ENCODE measurements at regions not wholly inside any gene's neighbourhood (a gene's known extent, or its start where the extent isn't known, plus 50 kb on each side); places are given as distances from the start of the nearest gene placed in this dataset.

DNA sequence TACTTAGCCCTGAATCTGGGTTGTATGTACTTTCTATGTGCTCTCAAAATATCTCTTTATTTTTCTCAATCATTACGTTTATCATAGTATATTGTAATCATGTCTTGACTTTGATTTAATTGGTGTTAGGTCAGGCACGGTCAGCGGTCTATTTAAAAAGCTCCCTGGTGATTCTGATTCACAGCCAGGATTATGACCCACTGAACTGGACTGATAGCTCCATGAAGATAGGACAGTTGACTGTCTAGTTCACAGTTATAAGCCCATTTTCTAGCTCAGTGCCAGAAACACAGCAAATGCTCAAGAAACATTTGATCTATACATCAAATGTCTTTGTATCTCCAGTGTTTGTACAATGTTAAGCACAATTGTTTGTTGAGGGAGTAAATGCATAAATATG is 111.5 kb upstream of the CCN2 start:
- H2BK5ac ChIP-seq (ENCODE audit: low read depth, low read length): no peak overlapping the region
- no peaks in the 10 kb centered on the region for H3K4me1 ChIP-seq (replicated peaks in 1 of 4; ENCODE audit: control insufficient read depth in 3 of 4, insufficient read depth in 4 of 4, low read length in 3 of 4)
- WGBS, 2 experiments (ENCODE audit: extremely low coverage in 1 of 2, insufficient coverage in 1 of 2, insufficient read length in 1 of 2, insufficient replicate concordance in 2 of 2, low coverage in 1 of 2, low lambda C conversion rate in 2 of 2, missing lambda C conversion rate in 1 of 2): 95% methylated on average over 3 of the region's 3 CpGs; no CpG with 5 or more reads in 1 of the 2 experiments
- H3K4ac ChIP-seq (replicated peaks; ENCODE audit: insufficient read length, low read depth, low read length): no peak overlapping the region
- TF ChIP-seq TEAD4 (IDR thresholded peaks at IDR 0.05; ENCODE audit: low read depth, low read length): no peak
- no peak for TF ChIP-seq ATF2 (IDR thresholded peaks at IDR 0.05; ENCODE audit: low read length)
- no peak for TF ChIP-seq ATF3 (IDR thresholded peaks at IDR 0.05; ENCODE audit: insufficient read depth, low read depth, low read length)
- TF ChIP-seq NRF1 (IDR thresholded peaks at IDR 0.05; ENCODE audit: low read depth, low read length): no peak
- no peak for TF ChIP-seq SAP30 (IDR thresholded peaks at IDR 0.05; ENCODE audit: insufficient read depth, insufficient replicate concordance, low read length)
- TF ChIP-seq MAFK (IDR thresholded peaks at IDR 0.05; ENCODE audit: low read depth, low read length): no peak
- no peak overlapping the region for H3K56ac ChIP-seq (replicated peaks; ENCODE audit: insufficient read length, low read depth, low read length)
- FAIRE-seq (no peak), DNase-seq (ENCODE audit: low read depth in 1 of 2, low spot score in 2 of 2) (no peak)
- no peaks in the 10 kb centered on the region for H3K36me3 ChIP-seq (ENCODE audit: control insufficient read depth in 2 of 4, insufficient read depth in 4 of 4, low read length in 3 of 4)
- H3K79me2 ChIP-seq (ENCODE audit: control insufficient read depth in 1 of 2, insufficient read depth in 2 of 2, low read length in 2 of 2): no peaks in the 10 kb centered on the region
- H3K79me1 ChIP-seq (ENCODE audit: low read depth, low read length): no peaks in the 10 kb centered on the region
- no peak overlapping the region for H3K23ac ChIP-seq (ENCODE audit: insufficient read length)
- no peak overlapping the region for H4K8ac ChIP-seq (ENCODE audit: extremely low read depth, insufficient read depth, low read length)
- H3K4me3 ChIP-seq (ENCODE audit: extremely low read depth in 1 of 4, insufficient read depth in 2 of 4, low read depth in 3 of 4, low read length in 4 of 4): no peak overlapping the region
- no peaks in the 10 kb centered on the region for H4K20me1 ChIP-seq (replicated peaks in 1 of 2; ENCODE audit: control insufficient read depth in 1 of 2, insufficient read depth in 2 of 2, low read length in 2 of 2)
- H4K5ac ChIP-seq (ENCODE audit: insufficient read length, low read depth, low read length): no peak overlapping the region
- H2BK15ac ChIP-seq (ENCODE audit: low read length): no peak overlapping the region
- H2BK20ac ChIP-seq (ENCODE audit: low read length): no peak overlapping the region
- H2BK120ac ChIP-seq (replicated peaks; ENCODE audit: low read depth, low read length): no peak overlapping the region
- POLR2A ChIA-PET (ENCODE audit: partially characterized antibody): interaction anchor here (0.7 kb wide), 1 partner anchor 111 kb away, joined by 6 read pairs; the partner anchor contains the start of gene CCN2
- H2AFZ ChIP-seq (ENCODE audit: low read length): no peak overlapping the region
- no peak overlapping the region for H4K91ac ChIP-seq (replicated peaks; ENCODE audit: insufficient read length, low read length)
- peaks cover 0 to 1% (median 0%) of the 10 kb centered on the region in 4 experiments; a peak in 2 of 7 replicates for H3K27me3 ChIP-seq (replicated peaks in 1 of 4; ENCODE audit: control insufficient read depth in 3 of 4, extremely low read depth in 1 of 4, insufficient read depth in 3 of 4, low read length in 3 of 4)
- no peak overlapping the region for H3K4me2 ChIP-seq (ENCODE audit: insufficient read depth in 1 of 2, low read depth in 2 of 2, low read length in 2 of 2)
- no peak overlapping the region for H2BK12ac ChIP-seq (ENCODE audit: low read depth, low read length)
- no peak overlapping the region for H3K27ac ChIP-seq (ENCODE audit: low read depth, low read length)
- H3K18ac ChIP-seq (ENCODE audit: extremely low read depth, low read length): no peak overlapping the region
- H3K14ac ChIP-seq (ENCODE audit: insufficient read length): no peak overlapping the region
- CTCF ChIA-PET (ENCODE audit: partially characterized antibody): interaction anchor here (0.9 kb wide), 1 partner anchor 155 kb away, joined by 3 read pairs; no protein-coding TSS in a partner anchor
- no peaks in the 10 kb centered on the region for H3K9me3 ChIP-seq (ENCODE audit: insufficient read depth in 2 of 2, low read depth in 1 of 2, low read length in 1 of 2)
- H3K23me2 ChIP-seq (ENCODE audit: low read depth, low read length): no peaks in the 10 kb centered on the region
- no peak overlapping the region for H3K9ac ChIP-seq (replicated peaks in 1 of 4; ENCODE audit: extremely low read depth in 1 of 4, low read depth in 3 of 4, low read length in 3 of 4)
- no peak overlapping the region for H2AK5ac ChIP-seq (ENCODE audit: low read depth, low read length)

All from H1 (cell line).